GM18499 (cell line): ENCODE measurements at regions not wholly inside any gene's neighbourhood (a gene's known extent, or its start where the extent isn't known, plus 50 kb on each side); places are given as distances from the start of the nearest gene placed in this dataset.

Experiments used
- ATAC-seq: cut with Tn5 transposase; IDR thresholded peaks from one replicate; pipeline ENCODE4 v1.9.1; 2021; ENCODE audit warnings: moderate number of reproducible peaks; ENCODE audit not compliant: insufficient read depth, unreplicated experiment

DNA sequence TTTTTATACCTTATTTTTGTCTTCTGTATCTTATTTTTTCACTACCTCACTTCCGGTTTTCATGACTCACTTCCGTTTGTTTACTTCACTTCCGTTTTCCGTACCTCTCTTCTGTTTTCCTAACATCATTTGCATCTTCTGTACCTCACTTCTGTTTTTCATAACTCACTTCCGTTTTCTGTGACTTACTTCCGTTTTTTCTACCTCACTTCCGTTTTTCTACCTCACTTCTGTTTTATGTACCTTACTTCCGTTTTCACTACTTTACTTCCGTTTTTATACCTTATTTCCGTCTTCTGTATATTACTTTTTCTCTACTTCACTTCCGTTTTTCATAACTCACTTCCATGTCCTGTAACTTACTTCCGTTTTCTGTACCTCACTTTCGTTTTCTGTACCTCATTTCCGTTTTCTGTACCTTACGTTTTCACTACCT lies 492.5 kb upstream of the AKR1E2 start:
- ATAC-seq = no peak

DNA sequence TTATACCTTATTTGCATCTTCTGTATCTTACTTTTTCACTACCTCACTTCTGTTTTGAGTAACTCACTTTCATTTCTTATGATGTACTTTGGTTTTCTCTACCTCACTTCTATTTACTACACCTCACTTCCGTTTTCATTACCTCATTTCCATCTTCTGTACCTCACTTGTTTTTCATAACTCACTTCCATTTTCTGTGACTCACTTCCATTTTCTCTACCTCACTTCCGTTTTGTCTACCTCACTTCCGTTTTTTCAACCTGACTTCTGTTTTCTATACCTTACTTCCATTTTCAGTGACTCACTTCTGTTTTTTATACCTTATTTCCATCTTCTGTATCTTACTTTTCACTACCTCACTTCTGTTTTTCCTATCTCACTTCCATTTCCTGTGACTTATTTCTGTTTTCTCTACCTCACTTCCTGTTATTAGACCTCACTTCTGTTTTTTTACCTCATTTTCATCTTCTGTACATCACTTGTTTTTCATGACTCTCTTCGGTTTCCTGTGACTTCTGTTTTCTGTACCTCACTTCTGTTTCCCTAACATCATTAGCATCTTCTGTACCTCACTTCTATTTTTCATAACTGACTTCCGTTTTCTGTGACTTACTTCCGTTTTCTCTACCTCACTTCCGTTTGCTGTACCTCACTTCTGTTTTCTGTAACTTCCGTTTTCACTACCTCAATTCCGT lies 493.1 kb upstream of the AKR1E2 start:
- ATAC-seq = no peak

DNA sequence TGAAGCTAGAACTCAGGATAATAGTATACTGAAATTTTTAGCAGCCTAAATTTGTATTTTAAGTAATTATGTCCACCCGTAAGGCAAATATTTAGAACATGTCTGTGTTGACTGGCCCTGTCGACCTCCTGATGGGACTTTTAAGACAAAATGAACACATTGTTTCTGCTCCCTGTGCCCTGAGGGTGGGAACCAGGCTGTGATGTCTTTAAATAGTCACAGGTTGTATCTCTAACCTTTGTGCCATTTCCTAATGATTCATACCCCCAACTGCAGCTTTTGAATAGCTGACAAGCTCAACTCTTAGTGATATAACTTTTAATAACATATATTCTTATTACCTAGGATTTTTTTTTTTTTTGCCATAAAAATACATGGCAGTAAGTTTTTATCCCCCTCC lies 494.9 kb upstream of the AKR1E2 start:
- no peak for ATAC-seq

DNA sequence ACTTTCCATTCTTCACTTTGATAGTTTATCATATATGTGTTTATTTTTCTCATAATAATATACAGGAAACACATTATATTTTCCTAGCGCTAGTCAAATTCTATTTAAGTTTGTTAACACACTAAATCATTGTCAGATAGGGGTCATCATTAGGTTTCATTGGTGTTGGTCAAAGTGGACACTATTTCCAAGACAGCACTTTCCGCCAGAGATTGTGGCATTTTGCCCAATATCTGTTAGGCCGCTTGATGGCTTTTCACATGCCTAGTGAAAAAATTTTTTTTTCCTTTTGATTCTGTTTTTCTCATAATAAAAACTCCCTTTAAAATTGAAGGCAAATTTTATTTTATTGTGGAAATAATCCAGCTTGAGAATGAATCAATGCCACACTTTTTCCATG lies 495.4 kb upstream of the AKR1E2 start:
- no peak for ATAC-seq

DNA sequence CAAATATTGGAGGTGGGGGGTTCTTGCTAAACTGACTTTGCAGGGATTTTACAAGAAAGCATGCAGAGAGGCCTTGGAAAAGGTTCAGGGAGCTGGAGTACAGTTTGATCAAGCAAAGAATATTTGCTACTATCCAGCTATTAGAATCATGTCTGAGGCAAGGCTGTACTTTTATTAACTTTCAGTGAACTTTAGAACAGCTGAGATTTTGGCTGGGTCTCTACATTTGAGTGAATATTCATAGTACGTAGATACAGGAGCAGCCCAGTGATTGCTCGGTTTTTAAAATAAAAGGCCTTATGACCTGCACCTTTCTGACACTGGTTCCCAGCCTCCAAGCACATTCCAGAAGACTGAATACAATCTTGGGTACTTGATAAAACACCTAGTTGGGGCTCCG lies 496.8 kb upstream of the AKR1E2 start:
- ATAC-seq = no peak

DNA sequence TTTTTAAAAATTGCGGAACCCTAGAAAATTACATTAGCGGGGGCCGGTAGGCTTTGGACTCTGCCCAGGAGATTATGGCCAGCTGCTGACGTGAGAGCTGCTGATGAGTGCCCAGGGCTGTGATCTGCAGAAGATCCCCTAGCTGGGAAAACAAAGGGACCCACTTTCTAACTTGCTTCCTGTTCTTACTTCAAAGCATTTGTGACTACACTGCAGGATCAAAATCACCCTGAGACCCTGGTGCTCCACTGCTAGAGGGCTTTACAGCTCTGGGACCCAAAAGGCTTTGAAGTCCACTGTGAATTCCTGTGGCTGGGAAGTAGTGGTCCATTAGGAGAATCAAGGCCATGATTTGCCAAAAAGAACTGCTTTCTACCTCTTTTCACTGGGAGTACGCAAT lies 499.4 kb upstream of the AKR1E2 start:
- ATAC-seq = no peak

DNA sequence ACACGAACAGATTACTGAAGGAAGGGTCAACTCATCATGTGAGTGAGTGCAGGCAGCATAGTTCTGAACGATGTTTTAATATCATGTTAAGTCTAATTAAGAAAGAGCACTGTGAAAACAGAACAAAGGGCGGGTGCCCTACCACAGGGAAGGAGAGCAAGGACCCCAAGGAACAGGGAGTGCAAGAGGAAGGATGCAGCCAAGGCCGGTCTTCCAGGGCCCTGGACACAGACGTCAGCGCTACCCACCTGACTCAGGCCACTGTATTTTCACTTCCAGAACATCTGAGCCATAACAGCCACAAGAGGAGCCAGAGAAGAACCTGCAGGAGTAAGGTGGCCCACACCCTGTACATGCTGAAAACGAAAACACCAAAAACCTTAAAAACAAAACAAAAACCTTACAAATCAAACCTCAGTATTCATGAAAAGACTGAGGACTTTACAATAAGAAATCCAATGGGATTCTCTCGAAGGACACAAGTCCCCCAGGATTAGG lies 506.1 kb upstream of the AKR1E2 start:
- ATAC-seq = no peak

DNA sequence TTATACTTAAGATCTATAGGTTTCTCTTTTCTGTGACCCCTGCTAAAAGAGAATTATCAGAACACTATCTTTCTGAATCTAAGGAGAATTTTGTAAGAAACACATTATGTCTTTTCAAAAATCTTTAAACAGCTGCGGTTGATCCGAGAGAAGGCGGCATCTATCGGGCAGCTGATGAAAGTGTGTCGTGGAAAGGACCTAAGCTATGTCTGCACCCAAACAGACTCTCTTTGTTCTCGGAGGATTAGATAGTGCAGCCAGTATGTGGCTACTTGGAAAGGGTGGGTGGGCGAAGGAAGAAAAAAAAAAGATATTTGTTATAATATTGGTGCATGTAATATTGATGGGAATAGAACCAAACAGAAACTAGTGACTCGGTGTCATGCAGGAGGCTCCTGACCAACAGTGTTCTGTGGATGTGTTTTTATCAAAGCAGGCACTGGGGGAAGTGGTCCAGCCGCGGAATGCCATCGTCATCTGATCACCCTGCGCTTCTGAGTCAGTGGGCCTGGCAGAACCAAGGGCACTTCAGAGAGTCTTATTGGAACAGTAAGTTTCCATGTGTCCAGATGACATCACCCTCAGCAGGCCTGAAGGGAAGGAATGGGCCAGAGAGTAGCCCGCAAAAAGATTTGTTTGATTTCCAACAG lies 509.7 kb upstream of the AKR1E2 start:
- ATAC-seq = no peak

DNA sequence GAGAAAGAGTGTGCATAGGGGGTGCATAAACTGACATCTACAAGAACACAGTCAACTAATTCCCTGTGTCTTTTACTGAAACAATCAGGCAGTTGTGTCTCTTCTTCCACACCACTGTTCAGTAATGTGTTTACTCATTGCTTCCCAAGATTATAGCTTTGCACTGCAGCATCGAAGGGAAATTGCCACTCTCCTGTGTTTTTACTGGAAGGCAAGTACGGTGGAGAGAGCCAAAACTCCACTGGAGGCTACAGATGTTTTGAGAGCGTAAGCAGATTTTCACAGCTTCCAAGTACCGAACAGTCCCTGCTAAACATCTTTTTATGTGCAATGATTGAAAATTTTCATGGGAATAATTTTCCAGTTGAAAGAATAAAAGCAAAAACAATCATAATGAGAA lies 510.5 kb upstream of the AKR1E2 start:
- no peak for ATAC-seq

DNA sequence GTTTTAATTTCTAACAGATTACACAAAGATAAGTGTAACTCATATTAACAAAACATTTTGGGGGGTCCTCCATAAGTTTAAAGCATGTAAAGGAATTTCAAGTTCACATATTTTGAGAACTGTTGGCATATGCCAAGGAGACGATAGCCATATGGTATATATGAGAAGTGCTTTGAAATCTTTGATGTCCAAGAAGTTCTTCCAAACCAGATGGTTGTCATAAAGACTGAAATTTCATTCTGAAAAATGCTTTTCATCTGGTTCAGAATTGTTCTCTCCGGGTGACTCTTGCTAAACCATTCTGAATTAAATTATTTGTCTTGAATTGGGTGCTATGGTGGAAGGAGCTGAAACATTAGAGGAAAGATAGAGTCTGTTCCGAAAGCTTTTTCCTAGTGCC lies 513.0 kb upstream of the AKR1E2 start:
- no peak for ATAC-seq

DNA sequence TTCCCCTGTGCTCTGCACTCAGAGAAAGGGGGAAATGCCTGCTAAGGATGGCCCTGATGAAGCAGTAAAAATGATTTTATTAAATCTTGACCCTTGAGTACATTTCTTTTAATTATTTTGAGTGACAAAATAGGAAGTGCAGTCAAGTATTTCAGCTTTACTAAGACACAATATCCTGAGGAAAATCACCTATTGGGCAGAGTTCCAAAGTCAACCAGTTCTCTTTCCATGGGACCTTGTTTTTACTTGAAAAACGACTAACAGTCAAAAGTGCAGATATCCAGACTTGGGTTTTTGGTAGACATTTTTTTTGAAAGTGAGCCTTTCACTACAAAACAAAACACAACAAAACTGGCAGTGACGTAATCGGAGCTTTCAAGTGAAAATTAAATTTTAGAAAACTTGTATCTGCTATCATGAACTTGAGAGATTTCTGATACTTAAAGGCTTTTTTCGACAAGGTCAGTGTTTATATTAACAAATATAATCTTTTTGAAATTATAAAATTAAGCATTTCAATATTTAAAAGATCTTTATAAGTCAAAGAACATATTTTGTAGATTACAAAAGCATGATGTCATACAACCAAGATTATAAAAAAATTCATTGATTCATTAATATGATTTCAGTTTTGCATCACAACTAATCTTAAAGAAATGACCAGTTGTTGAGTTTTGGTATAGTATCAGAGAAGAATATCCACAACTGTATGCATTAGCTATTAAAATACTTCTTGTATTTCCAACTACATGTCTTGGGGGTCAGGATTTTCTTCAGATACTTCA lies 513.8 kb upstream of the AKR1E2 start:
- ATAC-seq = no peak

DNA sequence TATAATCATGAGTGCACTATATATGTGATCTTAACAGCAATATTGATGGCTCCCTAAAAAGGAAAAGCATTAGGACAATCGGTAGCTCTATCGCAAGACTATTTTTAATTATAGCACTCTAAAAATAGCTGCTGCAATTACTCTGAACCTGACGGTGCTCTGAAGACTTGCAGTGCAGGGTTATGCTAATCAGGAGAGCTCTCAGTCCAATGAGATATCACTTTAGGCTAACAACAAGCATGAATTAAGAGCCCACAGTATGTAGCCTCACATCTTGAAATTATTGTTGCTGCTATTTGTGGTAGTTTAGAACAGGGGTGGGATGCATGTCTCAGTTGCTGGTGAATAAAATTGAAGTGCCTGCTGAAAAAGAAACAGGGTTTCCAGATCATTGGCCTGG lies 515.8 kb upstream of the AKR1E2 start:
- no peak for ATAC-seq

DNA sequence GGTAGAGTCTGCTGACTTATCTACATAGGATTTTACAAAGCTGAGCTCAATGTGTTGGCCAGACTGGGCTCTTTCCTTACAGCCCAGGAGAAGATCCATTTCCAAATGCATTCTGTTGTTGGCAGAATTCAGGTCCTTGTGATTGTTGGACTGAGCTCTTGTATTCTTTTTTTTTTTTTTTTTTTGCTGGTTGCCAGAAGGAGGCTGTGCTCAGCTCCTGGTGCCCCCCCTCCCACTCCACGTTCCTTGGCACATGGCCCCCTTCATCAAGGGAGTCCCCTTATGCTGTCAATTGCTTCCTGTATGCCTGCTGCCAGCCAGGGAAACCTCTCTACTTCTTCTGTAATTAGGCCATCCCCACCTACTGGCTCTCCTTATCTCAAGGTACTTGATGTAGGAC lies 518.1 kb upstream of the AKR1E2 start:
- no peak for ATAC-seq

DNA sequence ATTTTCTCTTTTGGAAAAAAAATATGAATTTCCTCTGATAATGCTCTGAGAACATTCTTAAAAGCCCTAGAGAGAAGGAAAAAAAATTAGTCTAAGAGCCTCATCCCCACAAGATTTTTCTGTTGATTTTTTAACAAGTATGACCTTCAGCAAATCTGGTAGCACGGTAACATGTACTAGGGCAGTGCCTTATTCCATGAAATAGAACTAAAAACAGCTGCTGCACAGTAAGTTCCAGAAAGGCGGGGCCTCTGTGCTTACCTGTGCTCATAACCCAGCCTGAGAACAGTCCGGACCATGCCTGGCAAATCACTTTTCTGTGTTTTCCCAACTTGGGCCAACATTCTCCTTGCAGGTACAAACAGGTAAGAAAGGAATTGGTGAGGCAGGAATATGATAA lies 519.1 kb upstream of the AKR1E2 start:
- no peak for ATAC-seq

DNA sequence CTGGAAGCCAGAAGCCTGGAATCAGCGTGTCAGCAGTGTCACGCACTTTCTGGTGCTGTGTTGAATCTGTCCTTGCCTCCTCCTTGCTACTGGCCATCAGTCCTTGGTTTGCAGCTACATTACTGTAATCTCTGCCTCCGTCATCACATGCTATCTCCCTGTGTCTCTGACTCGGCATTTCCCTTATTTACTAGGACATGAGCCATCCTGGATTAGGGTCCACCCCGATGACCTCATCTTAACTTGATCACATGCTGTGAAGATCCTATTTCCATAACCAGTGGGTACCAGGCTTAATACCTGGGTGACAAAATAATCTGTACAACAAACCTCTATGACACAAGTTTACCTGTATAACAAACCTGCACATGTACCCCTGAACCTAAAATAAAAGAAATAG lies 518.0 kb upstream of the KLF6 start:
- ATAC-seq = no peak

DNA sequence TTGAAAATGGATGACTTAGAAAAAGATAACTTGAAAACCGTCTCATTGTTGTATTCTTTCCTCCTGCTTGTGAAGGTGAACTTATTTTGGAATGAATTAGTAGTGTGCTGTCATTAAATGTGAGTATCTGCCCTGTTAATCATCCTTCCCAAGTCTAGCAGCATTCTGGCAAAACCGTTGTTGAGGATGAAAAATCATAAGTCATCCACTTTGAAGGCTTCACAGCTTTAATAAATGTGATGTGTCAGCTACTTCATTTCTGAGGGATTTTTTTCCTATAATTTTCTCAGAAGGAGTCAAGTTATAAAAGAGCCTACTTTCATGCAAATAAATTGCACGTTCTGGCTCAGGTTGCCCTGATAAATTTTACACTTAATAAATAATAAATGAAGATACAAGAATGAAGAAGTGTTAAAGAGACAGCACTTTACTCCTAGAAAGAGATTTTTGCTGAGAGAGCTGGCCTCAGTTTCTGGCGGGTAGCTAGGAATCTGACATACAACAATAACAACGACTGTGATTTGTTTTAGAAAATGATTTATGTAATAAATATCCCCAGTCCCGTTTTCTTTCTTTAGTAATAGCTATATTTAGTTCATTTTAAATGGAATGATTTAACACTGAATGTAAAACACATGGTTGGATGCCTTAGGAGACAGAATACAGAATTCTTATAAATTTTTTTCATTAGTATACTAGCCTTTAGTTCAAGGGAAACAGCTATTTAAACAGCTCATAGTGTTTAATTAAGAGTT lies 516.5 kb upstream of the KLF6 start:
- no peak for ATAC-seq

DNA sequence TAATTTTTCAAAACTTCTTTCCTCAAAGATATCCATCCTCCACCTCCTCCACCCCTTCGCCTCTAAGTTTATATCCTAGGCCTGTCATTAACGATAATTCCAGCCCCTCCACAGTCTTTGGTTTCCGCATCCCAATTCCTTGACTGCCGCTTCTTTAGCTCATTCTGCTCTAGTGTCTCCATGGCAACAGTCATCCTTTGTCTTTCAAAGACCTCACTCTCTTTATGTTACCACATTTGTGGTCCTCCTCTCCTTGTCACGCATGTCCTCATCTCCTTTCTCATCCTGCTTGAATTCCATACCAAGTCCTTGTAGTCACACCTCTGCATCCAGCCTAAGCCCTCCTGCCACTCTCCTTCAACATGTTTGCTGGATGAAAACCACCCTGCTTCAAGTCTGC lies 511.2 kb upstream of the KLF6 start:
- no peak for ATAC-seq

DNA sequence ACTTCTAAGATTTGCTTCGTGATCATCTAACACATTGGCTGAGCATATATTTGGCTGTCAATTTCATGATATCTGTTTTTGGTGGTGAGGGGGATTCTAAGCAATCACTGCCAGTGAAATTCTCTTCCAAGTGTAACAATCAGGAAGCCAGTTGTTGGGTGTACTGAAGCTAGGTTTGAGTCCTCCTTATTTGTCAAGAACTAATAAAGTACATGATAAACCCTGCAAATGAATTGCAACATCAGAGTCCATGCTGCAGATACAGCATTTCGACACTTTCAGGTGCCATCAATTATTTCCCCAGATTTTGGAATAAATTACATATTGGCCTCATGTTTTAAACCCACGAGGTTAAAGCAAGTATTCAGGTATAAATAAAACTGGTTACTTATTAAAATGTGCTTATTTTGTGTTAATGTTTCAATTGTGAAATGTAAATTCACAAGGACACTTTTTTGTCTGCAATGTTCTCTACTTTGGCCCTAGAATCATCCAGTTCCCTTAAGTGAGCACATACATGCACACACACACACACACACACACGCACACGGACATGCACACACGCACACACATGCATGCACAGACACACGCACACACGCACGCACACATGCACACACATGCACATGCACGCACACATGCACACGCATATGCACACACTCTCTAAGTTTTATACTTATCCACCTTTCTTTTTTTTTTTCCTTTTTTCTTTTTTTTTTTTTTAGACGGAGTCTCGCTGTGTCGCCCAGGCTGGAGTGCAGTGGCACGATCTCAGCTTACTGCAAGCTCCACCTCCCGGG lies 510.2 kb upstream of the KLF6 start:
- ATAC-seq = no peak

DNA sequence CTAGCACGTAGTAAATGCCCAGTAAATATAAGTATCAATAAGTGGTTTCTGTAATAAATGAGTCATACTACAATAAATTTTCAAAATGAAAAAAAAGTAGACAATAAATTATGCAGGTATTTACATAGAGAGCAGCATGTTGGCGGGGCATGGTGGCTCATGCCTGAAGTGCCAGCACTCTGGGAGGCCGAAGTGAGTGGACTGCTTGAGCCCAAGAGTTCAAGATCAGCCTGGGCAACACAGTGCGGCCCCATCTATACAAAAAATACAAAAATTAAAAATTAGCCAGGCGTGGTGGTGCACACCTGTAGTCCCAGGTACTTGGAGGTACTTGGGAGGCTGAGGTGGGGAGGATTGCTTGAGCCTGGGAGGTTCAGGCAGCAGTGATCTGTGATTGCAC lies 509.3 kb upstream of the KLF6 start:
- no peak for ATAC-seq

DNA sequence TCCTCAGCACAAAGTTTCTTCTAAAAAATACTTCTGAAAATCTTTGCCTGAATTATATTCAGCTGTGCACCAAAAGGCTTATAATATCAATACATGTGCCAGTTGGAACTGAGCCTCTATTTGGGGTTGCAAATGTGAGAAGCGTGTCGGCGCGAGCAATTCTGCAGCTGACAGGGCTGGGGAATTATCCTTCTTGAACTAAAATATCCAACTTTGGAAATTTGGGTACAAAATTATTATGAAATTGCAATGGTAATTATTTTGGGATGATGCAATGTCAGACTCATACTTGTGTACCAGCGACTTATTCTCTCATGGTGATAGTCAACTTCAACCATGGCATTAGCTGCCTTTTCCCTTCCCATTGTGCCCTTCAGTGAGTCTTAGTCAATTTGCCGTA lies 507.0 kb upstream of the KLF6 start:
- ATAC-seq = no peak
